MCF 10A (cell line): ENCODE measurements at regions not wholly inside any gene's neighbourhood (a gene's known extent, or its start where the extent isn't known, plus 50 kb on each side); places are given as distances from the start of the nearest gene placed in this dataset.

ENCODE experiments used
- BruUV-seq: library from RNA; stranded (reverse); fragments of 400-500 nt; replicated peaks from 2 replicates; lab custom pipeline; 2021; lab: Mats Ljungman, UMichigan
- CTCF ChIA-PET: fragments of 300-600 bp; sonication (Branson Sonifier 250); formaldehyde crosslinking; extraction: SDS; loops from one replicate; lab custom pipeline; 2021; ENCODE audit warnings: antibody characterized with exemption, inconsistent platforms; lab: Yijun Ruan, JAX
- POLR2A ChIA-PET: fragments of 300-600, 350-650 bp; sonication (Branson Sonifier 250); formaldehyde crosslinking; extraction: SDS; loops from one replicate; lab custom pipeline; 2020; ENCODE audit warnings: antibody characterized with exemption, inconsistent platforms; lab: Yijun Ruan, JAX
- DNase-seq: peaks from one replicate; pipeline ENCODE4 v3.0.0-alpha.2; 2018; ENCODE audit not compliant: unreplicated experiment
- H3K27ac Mint-ChIP-seq: one replicate; pipeline ENCODE4 v1.8.0; 2022; ENCODE audit warnings: mild to moderate bottlenecking, low read depth, mixed read lengths; ENCODE audit not compliant: unreplicated experiment
- H3K27me3 Mint-ChIP-seq: one replicate; pipeline ENCODE4 v1.8.0; 2022; ENCODE audit warnings: mixed read lengths; ENCODE audit not compliant: insufficient read depth, unreplicated experiment
- H3K36me3 Mint-ChIP-seq: one replicate; pipeline ENCODE4 v1.8.0; 2022; ENCODE audit warnings: mild to moderate bottlenecking, moderate library complexity, mixed read lengths; ENCODE audit not compliant: insufficient read depth, unreplicated experiment
- H3K4me1 Mint-ChIP-seq: one replicate; pipeline ENCODE4 v1.8.0; 2022; ENCODE audit warnings: mixed read lengths; ENCODE audit not compliant: insufficient read depth, unreplicated experiment
- H3K4me3 Mint-ChIP-seq: one replicate; pipeline ENCODE4 v1.8.0; 2022; ENCODE audit warnings: mild to moderate bottlenecking, moderate library complexity, mixed read lengths; ENCODE audit not compliant: unreplicated experiment
- H3K9me3 Mint-ChIP-seq: one replicate; pipeline ENCODE4 v1.8.0; 2022; ENCODE audit warnings: mixed read lengths; ENCODE audit not compliant: unreplicated experiment
- CTCF ChIP-seq: fragments of 200-600 bp; IDR thresholded peaks from one replicate; pipeline ENCODE4 v1.8.0; 2022; ENCODE audit warnings: antibody characterized with exemption, mild to moderate bottlenecking; ENCODE audit not compliant: unreplicated experiment
- intact Hi-C: fragments of 100-400 bp; cut with micrococcal nuclease; formaldehyde crosslinking; loops from 2 replicates; pipeline ENCODE4 v1.14.1; 2022

- TF ChIP-seq CTCF = no peak
- ChIA-PET CTCF (interaction anchor here (1.0 kb wide), 1 partner anchor 10 kb away, joined by 3 read pairs; no protein-coding TSS in a partner anchor), POLR2A (interaction anchor here (0.5 kb wide), 1 partner anchor 296 kb away, joined by 3 read pairs; no protein-coding TSS in a partner anchor)
- no peak for DNase-seq
- Mint-ChIP-seq H3K36me3 (no peaks in the 10 kb centered on the region), H3K4me1 (no peaks in the 10 kb centered on the region), H3K27me3 (no peaks in the 10 kb centered on the region), H3K9me3 (peaks cover 5% of the 10 kb centered on the region), H3K27ac (no peak overlapping the region), H3K4me3 (no peak overlapping the region)
- no TSS peak for BruUV-seq
- intact Hi-C loops = no loop called here
Observed at GRCh38 chr1:199953651-199954050, 73.9 kb upstream of the NR5A2 start.

GRCh38 chr1:199954699-199955098 lies 72.8 kb upstream of the NR5A2 start:
- ChIA-PET POLR2A (no interaction called here), CTCF (interaction anchor here (0.6 kb wide), 1 partner anchor 121 kb away, joined by 3 read pairs; no protein-coding TSS in a partner anchor)
- H3K27ac Mint-ChIP-seq = no peak overlapping the region
- H3K27me3 Mint-ChIP-seq = no peaks in the 10 kb centered on the region
- peaks cover 5% of the 10 kb centered on the region for H3K9me3 Mint-ChIP-seq
- BruUV-seq = no TSS peak
- DNase-seq = peak; percentile 15
- no peaks in the 10 kb centered on the region for H3K36me3 Mint-ChIP-seq
- TF ChIP-seq CTCF = no peak
- no peak overlapping the region for H3K4me3 Mint-ChIP-seq
- H3K4me1 Mint-ChIP-seq = no peaks in the 10 kb centered on the region
- intact Hi-C loops = no loop called here

DNA sequence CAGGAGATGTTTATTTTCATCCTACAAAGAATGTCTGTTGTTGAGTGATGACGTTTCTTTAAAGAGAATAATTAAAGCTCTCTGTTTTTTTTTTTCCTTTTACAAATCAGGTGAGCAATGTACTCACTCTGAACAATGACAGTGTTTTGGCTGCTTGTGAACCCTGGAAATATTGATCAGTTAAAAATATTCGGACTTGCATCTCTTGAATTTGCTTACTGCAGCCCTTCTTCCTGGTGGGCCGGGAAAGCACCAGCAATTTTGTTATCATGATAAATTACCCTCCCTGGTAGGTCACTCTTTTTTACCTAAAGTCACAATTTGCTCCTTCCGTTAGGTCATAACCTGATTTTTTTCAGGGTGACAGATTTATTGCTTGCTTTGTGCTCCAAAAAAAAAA lies 72.3 kb upstream of the NR5A2 start:
- ChIA-PET CTCF (interaction anchor here (0.6 to 1.2 kb wide), 5 partner anchors 11 to 346 kb away, joined by 3 to 5 read pairs (median 4); no protein-coding TSS in a partner anchor), POLR2A (interaction anchor here (0.7 to 1.0 kb wide), 3 partner anchors 9 to 751 kb away, joined by 3 to 5 read pairs (median 3); no protein-coding TSS in a partner anchor)
- no peak for DNase-seq
- H3K36me3 Mint-ChIP-seq = no peaks in the 10 kb centered on the region
- no peak for TF ChIP-seq CTCF
- no peaks in the 10 kb centered on the region for H3K4me1 Mint-ChIP-seq
- H3K4me3 Mint-ChIP-seq = no peak overlapping the region
- intact Hi-C loops = no loop called here
- no peaks in the 10 kb centered on the region for H3K27me3 Mint-ChIP-seq
- H3K9me3 Mint-ChIP-seq = peaks cover 5% of the 10 kb centered on the region
- no peak overlapping the region for H3K27ac Mint-ChIP-seq
- BruUV-seq = no TSS peak

GRCh38 chr1:199956005-199956404 lies 71.5 kb upstream of the NR5A2 start:
- Mint-ChIP-seq H3K36me3 (no peaks in the 10 kb centered on the region), H3K27ac (no peak overlapping the region), H3K4me1 (no peaks in the 10 kb centered on the region), H3K9me3 (peaks cover 5% of the 10 kb centered on the region), H3K4me3 (no peak overlapping the region), H3K27me3 (no peaks in the 10 kb centered on the region)
- ChIA-PET CTCF (interaction anchor here (0.5 to 1.2 kb wide), 5 partner anchors 10 to 345 kb away, joined by 3 to 5 read pairs (median 3); no protein-coding TSS in a partner anchor), POLR2A (interaction anchor here (1.0 kb wide), 1 partner anchor 10 kb away, joined by 3 read pairs; no protein-coding TSS in a partner anchor)
- TF ChIP-seq CTCF = no peak
- BruUV-seq = no TSS peak
- DNase-seq = no peak
- intact Hi-C loops = no loop called here
